Suprapubic skin (tissue), 3 donors: ENCODE measurements at regions not wholly inside any gene's neighbourhood (a gene's known extent, or its start where the extent isn't known, plus 50 kb on each side); places are given as distances from the start of the nearest gene placed in this dataset.

Experiments
- CTCF ChIP-seq, 2 donors: fragments of 200-600 bp in 1 of 2; fragments of 450-650 bp in 1 of 2; sonication (generic) in 1 of 2; IDR thresholded peaks; one replicate each; pipeline ENCODE4 v1.5.1; 2016 to 2019; ENCODE audit warnings: antibody characterized with exemption in 2 of 2, mild to moderate bottlenecking in 1 of 2, moderate library complexity in 1 of 2
- POLR2AphosphoS5 ChIP-seq, 3 donors: sonication (generic); formaldehyde crosslinking; IDR thresholded peaks; one replicate each; pipeline ENCODE4 v1.6.1; 2017; ENCODE audit warnings: antibody characterized with exemption in 3 of 3

DNA sequence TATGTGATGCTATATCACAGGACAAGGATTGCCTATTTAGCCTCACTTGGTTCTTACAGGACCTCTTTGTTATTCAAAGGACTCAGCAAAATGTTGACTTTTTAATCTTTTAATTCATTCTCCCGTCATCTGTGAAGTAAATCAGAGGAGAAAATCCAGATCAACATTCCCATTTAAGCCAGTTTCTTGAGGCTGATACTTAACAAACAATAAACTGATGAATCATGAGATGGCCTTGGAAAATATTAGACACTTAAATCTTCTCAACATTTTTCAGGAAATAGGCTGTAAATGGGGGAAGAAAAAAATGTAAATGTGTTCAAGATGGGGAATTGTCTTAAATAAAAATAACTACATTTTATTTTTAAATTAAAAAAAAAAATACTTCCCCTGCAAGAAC lies 55.9 kb upstream of the UBR2 start:
- TF ChIP-seq CTCF (IDR thresholded peaks at IDR 0.05) (no peak), POLR2AphosphoS5 (IDR thresholded peaks at IDR 0.05) (no peak)
